NCI-H510A treated with DMSO at 0.1 percent for 48 hours (cell line): ENCODE measurements at regions not wholly inside any gene's neighbourhood (a gene's known extent, or its start where the extent isn't known, plus 50 kb on each side); places are given as distances from the start of the nearest gene placed in this dataset.
A peak's percentile ranks its signal among the peaks of the same experiment; 100 is the strongest.

ENCODE experiments used
- DNase-seq: peaks from one replicate; lab custom pipeline; 2025; lab: John Stamatoyannopoulos, UW

DNA sequence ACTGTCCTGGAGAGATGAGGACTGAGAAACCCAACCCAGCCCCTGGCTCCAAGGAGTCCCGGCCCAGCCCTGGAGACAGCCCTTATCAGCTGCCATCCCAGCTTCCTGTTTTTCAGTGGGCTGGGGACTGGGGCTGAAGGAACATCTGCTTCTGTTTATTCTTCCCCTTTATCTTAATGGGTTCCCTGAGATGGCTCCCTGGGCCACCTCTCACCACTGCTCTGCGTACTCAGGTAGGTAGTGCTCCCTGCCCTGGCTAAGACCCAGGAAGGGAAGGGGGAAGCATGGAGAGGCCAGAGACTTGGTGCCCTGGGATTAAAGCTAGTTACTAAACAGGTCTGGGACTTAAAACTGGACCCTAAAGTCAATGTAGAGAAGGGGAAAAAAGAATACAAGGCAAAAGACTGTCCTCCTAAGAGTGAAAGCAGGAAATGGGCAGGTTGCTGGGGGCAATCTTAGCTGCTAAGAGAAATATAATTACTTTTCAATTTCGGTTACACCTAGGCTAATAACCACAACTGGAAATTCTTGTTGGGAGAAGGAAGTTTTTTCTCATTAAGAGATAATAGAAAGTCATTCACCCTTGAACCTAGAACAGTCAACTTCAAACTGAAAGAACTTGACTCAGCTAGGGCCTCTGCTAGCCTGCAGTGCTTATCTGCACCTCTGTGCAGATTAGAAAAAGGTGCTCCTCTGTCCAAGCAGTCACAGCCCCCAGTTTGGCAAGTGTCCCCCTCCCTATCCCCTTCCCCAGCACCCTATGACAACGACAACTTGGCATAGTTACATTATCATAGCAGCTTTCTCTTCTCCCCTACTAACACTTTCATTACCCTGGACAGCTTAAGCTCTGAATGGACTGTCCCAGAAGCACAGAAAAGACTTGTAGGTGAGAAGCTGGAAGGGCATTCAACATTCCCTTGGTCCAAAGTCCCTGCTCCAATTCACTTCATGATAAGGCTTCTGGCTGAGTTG is 65.6 kb upstream of the KDM7A start:
- peak; percentile 47 for DNase-seq

DNA sequence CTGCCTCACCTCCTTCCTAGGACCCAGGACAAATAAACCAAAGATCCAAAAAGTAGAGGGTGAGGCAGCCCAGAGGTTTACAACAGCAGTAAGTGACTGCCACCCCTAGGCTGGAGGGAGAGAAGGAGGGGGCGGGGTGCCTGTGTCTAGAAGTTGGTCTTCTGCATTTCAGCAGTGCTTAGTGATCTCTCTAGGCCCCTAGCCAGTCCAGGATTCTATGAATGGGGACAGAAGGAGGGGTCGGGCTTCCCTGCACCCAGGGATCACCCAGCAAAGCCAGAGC is 62.8 kb upstream of the KDM7A start:
- DNase-seq = no peak

DNA sequence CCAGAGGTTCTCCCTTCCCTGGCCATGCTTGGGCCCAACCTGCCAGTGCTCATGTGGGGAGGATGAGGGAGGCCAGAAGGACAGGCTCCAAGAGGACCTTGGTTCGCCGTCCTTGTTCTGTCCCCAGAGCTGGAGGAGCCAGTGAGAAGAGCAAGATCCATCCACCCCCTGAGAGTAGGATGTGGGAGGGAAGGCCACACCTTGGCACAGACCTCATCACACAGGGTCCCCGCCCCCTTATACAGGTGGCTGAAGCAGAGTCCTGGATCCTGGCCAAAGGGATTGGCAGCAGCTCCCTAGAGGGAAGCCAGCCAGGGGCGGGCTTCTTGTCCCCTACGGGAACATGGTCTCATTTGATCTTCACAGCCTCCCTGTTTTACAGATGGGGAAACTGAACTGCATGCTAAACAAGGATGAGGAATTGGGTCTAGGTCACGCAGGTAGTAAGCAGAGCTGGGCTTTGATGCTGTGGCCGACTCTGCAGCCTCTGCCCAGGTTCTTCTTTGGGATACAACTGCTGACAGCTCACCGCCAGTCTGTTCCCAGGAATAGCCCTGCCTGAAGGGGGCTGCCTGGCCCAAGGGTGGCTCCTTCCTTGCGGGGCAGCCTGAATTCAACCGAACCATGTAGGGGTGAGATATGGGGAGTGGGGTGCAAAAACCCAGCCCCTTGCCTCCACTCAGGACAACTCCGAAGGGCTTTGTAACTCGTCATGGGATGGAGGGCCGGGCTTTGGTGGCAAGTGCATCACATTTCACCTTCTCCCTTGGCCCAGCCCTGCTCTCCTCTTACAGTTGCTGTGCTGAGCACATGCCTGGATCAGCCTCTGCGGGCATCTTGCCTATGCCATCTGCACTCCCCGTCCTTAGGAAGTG is 62.2 kb upstream of the KDM7A start:
- DNase-seq = peak; percentile 87

DNA sequence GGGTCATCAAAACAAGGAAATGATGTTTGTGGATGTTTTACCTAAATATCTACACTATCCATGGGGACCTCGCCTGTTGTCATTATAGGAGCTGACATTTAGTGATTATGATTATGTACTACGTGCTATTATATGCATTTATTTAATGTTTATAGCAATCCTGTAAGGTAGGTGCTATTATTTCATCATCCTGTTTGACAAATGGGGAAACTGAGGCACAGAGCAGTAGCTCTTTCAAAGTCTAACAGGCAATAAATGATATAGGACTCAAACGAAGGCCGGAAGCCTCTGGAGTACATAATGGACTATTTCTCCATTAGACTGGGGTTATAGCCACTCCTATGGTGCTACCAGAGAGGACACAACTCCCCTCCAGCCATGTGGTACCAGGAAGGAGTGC is 60.6 kb upstream of the KDM7A start:
- DNase-seq = no peak

DNA sequence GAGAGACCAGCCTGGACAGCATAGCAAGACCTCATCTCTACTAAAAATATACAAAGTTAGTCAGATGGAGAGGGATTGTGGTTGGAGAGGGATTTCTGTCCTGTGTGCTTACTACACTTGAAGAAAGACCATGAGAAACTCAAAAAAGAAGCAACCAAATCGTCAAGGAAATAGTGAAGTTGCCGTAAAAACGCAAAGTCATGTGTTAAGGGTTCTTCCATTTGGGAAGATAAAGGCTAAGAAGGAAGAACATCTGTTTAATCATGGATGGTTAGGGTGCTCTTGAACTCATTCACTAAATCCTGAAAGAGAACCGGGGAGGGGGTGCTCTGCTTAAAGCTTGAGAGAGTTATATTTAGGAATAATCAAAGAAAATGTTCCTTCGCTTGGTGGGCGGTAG is 59.8 kb upstream of the KDM7A start:
- no peak for DNase-seq

DNA sequence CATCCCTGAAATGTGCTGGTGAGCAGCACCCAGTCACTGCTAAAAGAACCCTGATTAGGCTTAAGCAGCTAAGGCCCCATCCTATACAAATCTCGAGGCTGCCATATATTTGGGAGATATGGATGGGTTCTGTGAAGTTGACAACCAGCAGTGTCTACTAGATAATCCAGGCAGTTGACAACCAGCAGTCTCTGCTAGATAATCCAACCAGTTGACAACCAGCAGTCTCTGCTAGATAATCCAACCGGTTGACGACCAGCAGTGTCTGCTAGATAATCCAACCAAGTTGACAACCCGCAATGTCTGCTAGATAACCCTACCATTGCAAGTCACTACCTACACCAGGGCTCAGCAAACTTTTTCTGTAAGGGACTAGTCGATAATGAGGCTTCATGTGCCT is 58.3 kb upstream of the KDM7A start:
- no peak for DNase-seq

DNA sequence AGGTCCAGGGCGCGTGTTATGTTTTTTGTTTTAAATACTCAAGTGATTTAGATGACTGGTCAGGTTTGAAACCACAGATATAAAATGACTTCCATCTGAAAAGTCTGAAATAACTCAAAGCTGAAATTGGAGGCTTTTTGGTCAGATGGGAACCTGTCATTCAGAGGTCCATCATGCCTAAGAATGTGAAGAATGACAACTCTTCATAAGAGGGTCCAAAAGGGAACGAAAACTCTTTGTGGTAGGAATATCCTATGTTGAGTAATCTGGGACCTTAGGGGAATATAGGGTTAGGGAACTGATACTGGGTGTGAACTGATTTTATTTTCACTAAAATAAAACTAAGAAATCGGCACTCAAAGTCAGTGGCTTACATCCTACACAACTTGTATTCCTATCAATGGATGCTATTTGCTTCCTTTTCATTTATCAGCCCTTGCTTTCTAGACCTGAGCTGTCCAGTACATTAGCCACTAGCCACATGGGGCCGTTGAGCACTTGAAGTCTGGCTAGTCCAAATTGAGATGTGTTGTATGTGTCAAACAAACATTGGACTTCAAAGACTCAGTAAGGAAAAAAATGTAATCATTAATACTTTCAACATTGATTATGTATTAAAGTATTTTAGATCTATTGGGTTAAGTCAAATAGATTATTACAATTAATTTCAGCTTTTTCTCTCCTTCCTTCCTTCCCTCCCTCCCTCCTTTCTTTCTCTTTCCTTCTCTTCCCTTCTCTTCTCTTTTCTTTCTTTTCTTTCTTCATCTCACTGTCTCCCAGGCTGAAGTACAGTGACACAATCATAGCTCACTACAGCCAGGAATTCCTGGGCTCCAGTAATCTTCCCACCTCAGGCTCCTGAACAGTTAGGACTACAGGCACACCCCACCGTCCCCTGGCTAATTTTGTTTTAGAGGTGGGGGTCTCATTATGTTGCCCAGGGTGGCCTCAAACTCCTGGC is 56.5 kb upstream of the KDM7A start:
- no peak for DNase-seq

DNA sequence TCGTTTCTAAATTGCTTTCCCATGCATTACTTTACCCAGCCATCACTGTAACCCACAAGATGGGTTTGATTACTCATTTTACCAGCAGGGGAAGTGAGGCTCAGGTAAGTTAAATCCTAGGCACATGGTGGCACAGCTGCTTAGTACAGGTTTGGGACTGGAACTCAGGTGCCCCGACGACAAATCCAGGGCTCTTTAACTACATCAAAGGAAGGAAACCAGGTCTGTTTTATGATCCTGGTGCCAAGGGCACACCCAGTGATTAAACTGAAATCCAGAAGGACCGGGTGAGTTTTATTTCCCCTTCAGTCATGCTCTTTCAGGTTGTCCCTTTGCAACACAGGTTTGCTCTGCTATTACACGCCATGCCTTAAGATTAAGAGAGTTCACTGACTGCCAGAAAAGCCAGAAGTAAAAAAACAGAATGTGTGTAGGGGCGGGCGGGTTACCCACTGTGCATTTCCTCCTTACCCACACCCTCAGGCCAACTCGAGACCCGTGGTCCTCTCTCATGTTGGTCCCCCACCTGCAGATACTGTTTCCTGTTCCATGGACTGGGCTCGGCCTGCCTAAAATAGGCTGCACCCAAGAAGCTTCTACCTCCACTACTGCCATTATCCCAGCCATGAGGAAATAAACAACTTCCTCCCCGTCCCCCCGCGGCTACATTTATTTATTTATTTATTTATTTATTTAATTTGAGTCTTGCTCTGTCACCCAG is 55.1 kb upstream of the KDM7A start:
- peak; percentile 62 for DNase-seq

DNA sequence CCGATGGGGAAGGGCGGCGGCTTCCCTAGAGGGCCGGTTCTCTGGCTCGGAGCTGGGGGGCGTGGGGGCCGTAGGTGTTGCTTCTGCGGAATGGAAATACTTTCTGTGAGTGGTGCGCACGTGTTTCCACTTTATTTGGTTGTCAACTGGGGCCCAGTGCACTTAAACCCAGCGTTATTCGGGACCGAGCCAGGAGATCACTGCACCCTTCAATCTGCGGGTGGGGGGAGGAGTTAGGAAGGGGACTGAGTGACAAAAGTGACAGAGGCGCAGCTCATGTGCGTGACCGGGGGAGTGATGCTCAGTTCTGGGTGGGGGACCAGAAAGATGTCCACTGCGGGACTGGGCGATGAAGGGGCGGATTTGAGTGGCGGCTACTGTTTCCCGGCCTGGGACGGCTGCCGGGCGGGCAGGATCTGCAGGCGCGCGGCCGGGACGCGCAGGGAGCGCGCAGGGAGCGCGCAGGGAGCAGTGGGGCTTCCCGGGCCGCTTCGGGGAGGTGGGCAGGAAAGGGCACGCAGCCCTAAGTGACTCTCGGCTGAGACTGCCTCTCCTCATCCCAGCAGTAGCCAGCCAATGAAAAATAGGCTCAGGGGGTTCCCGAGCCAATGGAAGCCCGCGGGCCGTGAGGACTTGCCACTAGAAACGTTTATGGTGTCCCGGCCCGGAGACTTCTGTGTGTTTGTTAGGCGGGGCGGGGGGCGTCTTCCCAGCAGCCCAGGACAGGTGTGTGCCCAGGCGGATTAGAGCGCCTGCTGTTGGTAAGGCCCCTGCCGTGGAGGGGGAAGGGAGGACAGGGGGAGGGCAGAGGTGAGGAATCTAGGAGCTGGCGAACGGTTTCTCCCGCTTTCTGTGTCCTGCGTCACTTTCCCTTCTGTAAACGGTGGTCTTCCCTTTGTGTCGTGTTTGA is 54.3 kb upstream of the KDM7A start:
- DNase-seq = peak; percentile 81

DNA sequence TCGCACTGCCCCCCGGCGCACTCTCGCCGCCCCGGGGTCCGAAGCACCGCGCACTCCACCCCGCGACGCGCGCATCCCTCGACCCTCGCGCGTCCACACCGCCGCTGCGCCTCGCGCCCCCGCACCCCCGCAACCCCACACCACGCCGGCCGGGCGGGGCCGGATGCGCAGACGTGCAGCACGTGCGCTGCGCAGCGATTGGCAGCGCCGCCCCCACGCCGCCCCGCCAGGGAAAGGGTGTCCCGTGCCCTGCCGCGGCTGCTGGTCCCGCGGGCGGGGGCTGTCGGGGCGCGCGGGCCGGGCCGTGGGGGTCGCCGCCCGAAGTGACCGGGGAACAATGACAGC is 53.7 kb upstream of the KDM7A start:
- DNase-seq = no peak

DNA sequence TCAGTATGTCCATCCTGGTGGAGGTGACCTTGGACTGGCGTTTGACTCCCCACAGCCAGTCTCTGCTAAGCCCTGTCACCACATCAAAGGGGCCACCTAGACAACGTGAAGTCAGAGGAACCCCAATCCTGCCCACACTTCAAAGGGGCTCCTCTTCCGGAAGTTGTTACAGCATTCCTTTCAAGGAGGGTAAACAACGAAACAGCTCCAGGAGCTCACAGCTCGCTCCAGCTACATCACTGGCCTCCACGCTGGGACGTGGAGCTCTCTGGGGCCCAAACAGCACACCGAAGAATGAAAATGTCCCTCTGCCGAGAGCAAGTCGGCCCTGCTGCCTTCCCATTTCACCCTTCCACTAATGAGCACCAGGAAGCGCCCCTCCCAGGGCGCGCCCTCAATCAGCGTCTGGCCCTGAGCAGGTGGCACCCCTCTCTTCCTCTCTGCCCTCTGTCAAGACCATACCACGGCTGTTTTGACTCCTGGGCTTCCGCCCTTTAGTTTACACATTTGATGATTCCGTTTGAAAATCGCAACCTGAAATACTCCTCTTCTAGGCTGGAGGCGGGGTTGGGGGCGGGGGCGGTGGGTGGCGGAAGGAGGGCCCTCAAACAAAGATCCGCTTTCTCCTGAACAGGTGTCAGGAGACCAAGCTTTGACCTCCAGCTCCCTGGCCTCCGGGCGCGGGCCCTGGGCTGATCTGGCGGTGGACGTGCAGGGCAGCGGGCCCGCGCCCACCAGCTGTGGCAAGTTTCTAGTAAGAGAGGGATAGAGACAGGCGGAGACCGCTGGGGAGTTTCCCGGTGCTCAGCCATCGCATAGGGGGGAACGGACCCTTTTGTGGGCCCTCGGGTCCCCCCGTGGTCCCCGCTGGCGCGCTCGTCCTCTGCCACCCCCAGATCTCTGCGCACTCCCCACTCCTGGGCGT is 53.1 kb upstream of the KDM7A start:
- peak; percentile 27 for DNase-seq

DNA sequence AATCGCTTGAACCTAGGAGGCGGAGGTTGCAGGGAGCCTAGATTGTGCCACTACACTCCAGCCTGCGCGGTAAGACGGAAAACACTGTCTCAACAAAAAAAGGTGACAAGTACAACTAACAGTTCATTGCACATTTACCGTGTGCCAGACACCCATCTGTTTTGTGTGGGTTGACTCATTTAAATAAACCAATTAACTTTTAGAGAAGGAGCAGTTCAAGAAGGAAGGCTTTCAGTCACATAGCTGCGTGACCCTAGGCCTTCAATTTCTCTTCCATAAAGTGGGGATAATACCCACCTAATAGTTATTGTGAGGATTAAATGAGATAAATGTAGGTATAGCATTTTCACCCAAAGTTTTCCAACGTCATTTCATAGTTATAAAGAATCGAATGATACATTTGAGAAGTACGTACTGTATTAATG is 52.3 kb upstream of the KDM7A start:
- DNase-seq = no peak
